Tibial nerve (tissue), 4 donors: ENCODE measurements at regions not wholly inside any gene's neighbourhood (a gene's known extent, or its start where the extent isn't known, plus 50 kb on each side); places are given as distances from the start of the nearest gene placed in this dataset.

Experiments
- DNase-seq, 2 donors: peaks; one replicate each; pipeline ENCODE4 v3.0.0-alpha.2; 2019; ENCODE audit warnings: low spot score in 2 of 2
- H3K27ac ChIP-seq, 4 donors: fragments of 200-600 bp; sonication (generic) in 3 of 4; one replicate each; pipeline ENCODE4 v1.5.1; 2017 to 2019; ENCODE audit warnings: mild to moderate bottlenecking in 1 of 4
- H3K27me3 ChIP-seq, 2 donors: fragments of 200-600 bp; sonication (generic) in 1 of 2; one replicate each; pipeline versions ENCODE4 v1.5.1 to v1.6.0; 2017 to 2019
- H3K36me3 ChIP-seq, 3 donors: fragments of 200-600 bp; sonication (generic); one replicate each; pipeline ENCODE4 v1.5.1; 2018 to 2019
- H3K4me1 ChIP-seq, 4 donors: fragments of 200-600 bp; sonication (generic) in 3 of 4; one replicate each; pipeline ENCODE4 v1.5.1; 2017 to 2019
- H3K4me3 ChIP-seq, 4 donors: fragments of 200-600 bp; sonication (generic) in 3 of 4; one replicate each; pipeline ENCODE4 v1.5.1; 2017 to 2019; ENCODE audit warnings: mild to moderate bottlenecking in 1 of 4, moderate library complexity in 1 of 4
- H3K9me3 ChIP-seq, 4 donors: fragments of 200-600 bp; sonication (generic) in 3 of 4; one replicate each; pipeline ENCODE4 v1.5.1; 2017 to 2019
- CTCF ChIP-seq, 5 experiments: fragments of 200-600 bp in 3 of 5; fragments of 450-650 bp in 2 of 5; sonication (generic) in 3 of 5; IDR thresholded peaks; one replicate each; pipeline ENCODE4 v1.5.1; 2016 to 2019; ENCODE audit warnings: antibody characterized with exemption in 5 of 5, mild to moderate bottlenecking in 3 of 5, moderate library complexity in 2 of 5
- EP300 ChIP-seq, 2 donors: sonication (generic); formaldehyde crosslinking; IDR thresholded peaks; one replicate each; pipeline ENCODE4 v1.6.1; 2017; ENCODE audit warnings: antibody characterized with exemption in 2 of 2, mild to moderate bottlenecking in 1 of 2
- POLR2A ChIP-seq, 2 donors: fragments of 450-650 bp; IDR thresholded peaks; one replicate each; pipeline ENCODE4 v1.6.1; 2017; ENCODE audit warnings: antibody characterized with exemption in 2 of 2, mild to moderate bottlenecking in 2 of 2, moderate library complexity in 2 of 2
- WGBS, 2 donors: methylation state at CpG; one replicate each; pipeline ENCODE4 v1.1.5; 2018; 5-methylcytosine and 5-hydroxymethylcytosine counted together

- no peaks in the 10 kb centered on the region for H3K4me1 ChIP-seq
- 42 to 49% methylated on average over 3 of the region's 3 CpGs for WGBS, 2 donors
- no peak for DNase-seq
- no peak overlapping the region for H3K4me3 ChIP-seq
- H3K27me3 ChIP-seq = no peaks in the 10 kb centered on the region
- no peak overlapping the region for H3K27ac ChIP-seq
- TF ChIP-seq POLR2A (IDR thresholded peaks at IDR 0.05) (no peak), EP300 (IDR thresholded peaks at IDR 0.05) (no peak), CTCF (IDR thresholded peaks at IDR 0.05) (no peak)
- H3K36me3 ChIP-seq = no peaks in the 10 kb centered on the region
- no peaks in the 10 kb centered on the region for H3K9me3 ChIP-seq
Measured at GRCh38 chr12:85519163-85519562, 239.1 kb downstream of the ALX1 start.

GRCh38 chr12:85523197-85523596 lies 243.2 kb downstream of the ALX1 start:
- H3K4me3 ChIP-seq = no peak overlapping the region
- no peak for TF ChIP-seq CTCF (IDR thresholded peaks at IDR 0.05)
- no peak for TF ChIP-seq POLR2A (IDR thresholded peaks at IDR 0.05)
- no peak for TF ChIP-seq EP300 (IDR thresholded peaks at IDR 0.05)
- H3K4me1 ChIP-seq = no peaks in the 10 kb centered on the region
- H3K27me3 ChIP-seq = no peaks in the 10 kb centered on the region
- 59 to 62% methylated on average over 2 of the region's 2 CpGs for WGBS, 2 donors
- H3K36me3 ChIP-seq = no peaks in the 10 kb centered on the region
- no peak overlapping the region for H3K27ac ChIP-seq
- H3K9me3 ChIP-seq = no peaks in the 10 kb centered on the region
- DNase-seq = no peak

- Histone ChIP-seq H3K27ac (no peak overlapping the region), H3K4me3 (no peak overlapping the region), H3K36me3 (no peaks in the 10 kb centered on the region), H3K27me3 (no peaks in the 10 kb centered on the region), H3K9me3 (no peaks in the 10 kb centered on the region), H3K4me1 (no peaks in the 10 kb centered on the region)
- WGBS, 2 donors = 61 to 71% methylated on average over 2 of the region's 2 CpGs
- TF ChIP-seq EP300 (IDR thresholded peaks at IDR 0.05) = no peak
- no peak for TF ChIP-seq POLR2A (IDR thresholded peaks at IDR 0.05)
- no peak for TF ChIP-seq CTCF (IDR thresholded peaks at IDR 0.05)
- no peak for DNase-seq
Measured at GRCh38 chr12:85527192-85527591, 247.2 kb downstream of the ALX1 start.

- Histone ChIP-seq H3K27ac (no peak overlapping the region), H3K9me3 (no peaks in the 10 kb centered on the region), H3K4me1 (no peaks in the 10 kb centered on the region), H3K4me3 (no peak overlapping the region), H3K36me3 (no peaks in the 10 kb centered on the region), H3K27me3 (no peaks in the 10 kb centered on the region)
- DNase-seq = no peak
- WGBS, 2 donors = 92 to 93% methylated on average over 1 of the region's 1 CpG
- TF ChIP-seq POLR2A (IDR thresholded peaks at IDR 0.05) (no peak), EP300 (IDR thresholded peaks at IDR 0.05) (no peak), CTCF (IDR thresholded peaks at IDR 0.05) (no peak)
Measured at GRCh38 chr12:85529896-85530295, 249.9 kb downstream of the ALX1 start.

- no peak for TF ChIP-seq POLR2A (IDR thresholded peaks at IDR 0.05)
- TF ChIP-seq EP300 (IDR thresholded peaks at IDR 0.05) = no peak
- no peak for TF ChIP-seq CTCF (IDR thresholded peaks at IDR 0.05)
- no peak for DNase-seq
- H3K36me3 ChIP-seq = no peaks in the 10 kb centered on the region
- H3K27ac ChIP-seq = no peak overlapping the region
- H3K4me1 ChIP-seq = no peaks in the 10 kb centered on the region
- no peaks in the 10 kb centered on the region for H3K9me3 ChIP-seq
- no peak overlapping the region for H3K4me3 ChIP-seq
- 88 to 95% methylated on average over 4 of the region's 4 CpGs for WGBS, 2 donors
- H3K27me3 ChIP-seq = no peaks in the 10 kb centered on the region
Measured at GRCh38 chr12:85530456-85530855, 250.4 kb downstream of the ALX1 start.
